Epithelial cell of proximal tubule (primary cell): ENCODE measurements at regions not wholly inside any gene's neighbourhood (a gene's known extent, or its start where the extent isn't known, plus 50 kb on each side); places are given as distances from the start of the nearest gene placed in this dataset.

ENCODE experiments used
- DNase-seq: peaks from one replicate; pipeline ENCODE4 v3.0.0-alpha.2; 2011; ENCODE audit warnings: low read depth
- H3K4me3 ChIP-seq: 2 replicates; pipeline ENCODE4 v1.5.1; 2011; ENCODE audit warnings: low read depth, mild to moderate bottlenecking, low read length
- CTCF ChIP-seq: conservative IDR thresholded peaks from 2 replicates; pipeline ENCODE4 v1.5.1; 2012; ENCODE audit warnings: low read depth, mild to moderate bottlenecking, low read length

DNA sequence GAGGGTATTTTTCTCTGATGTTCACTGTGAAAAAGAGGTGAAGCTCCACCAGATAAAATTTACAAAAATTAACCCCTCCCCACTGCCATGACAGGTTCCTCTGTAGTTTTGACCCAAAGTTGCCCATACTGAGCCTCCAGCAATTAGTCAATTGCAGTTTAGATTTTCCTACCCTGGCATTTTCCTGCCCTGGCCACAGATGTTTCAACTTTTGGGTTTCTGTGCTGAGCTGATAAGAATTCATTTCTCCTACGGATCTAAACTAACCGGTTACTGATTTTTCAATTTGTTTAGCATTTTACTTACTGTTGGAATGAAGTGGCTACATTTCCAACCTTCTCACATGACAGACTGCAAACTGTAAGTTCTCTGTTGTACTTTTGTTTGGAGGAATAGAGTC is 1346.1 kb upstream of the EPHA6 start:
- H3K4me3 ChIP-seq, result no peak overlapping the region
- TF ChIP-seq CTCF, result no peak

DNA sequence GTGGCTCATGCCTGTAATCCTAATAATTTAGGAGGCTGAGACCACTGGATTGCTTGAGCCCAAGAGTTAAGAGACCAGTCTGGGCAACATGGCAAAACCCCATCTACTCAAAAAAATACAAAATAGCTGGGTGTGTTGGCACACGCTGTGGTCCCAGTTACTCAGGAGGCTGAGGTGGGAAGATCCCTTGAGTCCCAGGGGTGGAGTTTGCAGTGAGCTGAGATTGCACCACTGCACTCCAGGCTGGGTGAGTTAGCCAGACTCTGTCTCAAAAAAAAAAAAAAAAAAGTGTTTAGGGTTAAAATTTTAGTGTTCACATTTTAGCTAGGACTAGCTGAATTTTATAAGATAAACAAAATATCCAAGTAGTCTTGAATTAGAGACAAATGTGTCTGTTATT is 1340.1 kb upstream of the EPHA6 start:
- TF ChIP-seq CTCF, result no peak
- H3K4me3 ChIP-seq, result no peak overlapping the region
- DNase-seq, result no peak

More for the DNA sequence above, 1346.1 kb upstream of the EPHA6 start:
- no peak for DNase-seq

DNA sequence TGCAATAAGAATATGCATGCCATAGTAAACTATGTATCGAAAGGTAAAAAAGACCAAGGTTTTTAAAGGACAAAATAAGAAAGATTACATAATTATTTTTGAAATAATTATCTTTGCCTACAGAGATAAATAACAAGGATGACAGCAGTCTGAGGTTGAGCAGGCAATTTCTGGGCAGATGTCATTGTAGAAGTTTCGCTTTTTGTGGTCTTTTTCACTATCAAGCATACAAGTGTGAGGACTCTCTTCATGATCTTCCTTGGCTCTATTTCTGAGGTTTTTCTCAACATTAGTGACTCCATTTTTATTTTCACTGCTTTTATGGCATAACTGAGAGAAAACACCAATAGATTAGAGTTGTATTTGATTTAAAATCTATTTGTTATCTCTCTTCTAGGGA is 1337.9 kb upstream of the EPHA6 start:
- H3K4me3 ChIP-seq, result no peak overlapping the region
- no peak for DNase-seq
- no peak for TF ChIP-seq CTCF

DNA sequence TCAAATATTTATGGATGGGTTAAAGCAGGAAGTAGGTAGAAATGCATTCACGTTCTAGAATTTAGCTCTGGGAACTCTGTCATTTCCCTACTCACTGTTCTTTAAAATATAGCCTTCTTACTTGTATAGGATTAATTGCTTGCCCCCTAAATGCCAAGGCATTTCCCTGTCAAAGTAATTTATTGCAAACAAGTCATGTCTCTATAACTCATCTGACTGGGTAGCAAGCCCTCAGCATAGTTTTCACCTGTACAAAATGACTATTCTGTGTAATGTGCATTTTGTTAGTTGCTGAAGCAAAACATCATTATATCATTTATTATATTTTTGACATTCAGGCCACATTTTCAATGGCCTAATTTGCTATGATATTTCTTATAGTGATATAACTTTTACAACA is 1308.2 kb upstream of the EPHA6 start:
- no peak for DNase-seq
- no peak overlapping the region for H3K4me3 ChIP-seq
- no peak for TF ChIP-seq CTCF

GRCh38 chr3:95508124-95508523 is 1306.3 kb upstream of the EPHA6 start:
- no peak for DNase-seq
- TF ChIP-seq CTCF, result no peak
- no peak overlapping the region for H3K4me3 ChIP-seq

DNA sequence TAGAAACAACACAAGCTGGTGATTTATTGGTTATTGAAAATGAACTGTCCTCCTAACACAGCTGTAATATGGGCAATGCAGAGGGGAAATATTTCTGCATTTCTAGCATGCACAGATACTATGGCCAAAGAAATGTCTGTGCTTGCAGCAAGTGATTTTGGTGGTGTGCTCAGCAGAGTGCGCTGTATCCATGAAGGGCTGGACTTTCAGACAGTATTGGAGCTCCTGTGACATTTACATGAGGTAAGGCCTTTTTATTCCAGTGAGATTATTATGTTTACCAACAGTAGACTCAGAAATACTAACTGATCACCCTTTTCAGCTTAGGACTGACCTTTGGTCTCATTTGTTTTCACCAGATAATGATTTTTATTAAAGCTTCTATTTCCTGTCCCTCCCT is 1302.6 kb upstream of the EPHA6 start:
- no peak for DNase-seq
- no peak overlapping the region for H3K4me3 ChIP-seq
- TF ChIP-seq CTCF, result no peak

GRCh38 chr3:95514260-95514659 is 1300.1 kb upstream of the EPHA6 start:
- no peak for DNase-seq

More at GRCh38 chr3:95514260-95514659, 1300.1 kb upstream of the EPHA6 start:
- no peak for TF ChIP-seq CTCF
- no peak overlapping the region for H3K4me3 ChIP-seq
